ENCODE measurements at regions not wholly inside any gene's neighbourhood (a gene's known extent, or its start where the extent isn't known, plus 50 kb on each side); places are given as distances from the start of the nearest gene placed in this dataset.

GRCh38 chr20:19161336-19161735 is 51.1 kb upstream of the SLC24A3 start:
- TF ChIP-seq EZH2 (optimal IDR thresholded peaks at IDR 0.05; ENCODE audit: low read depth, low read length) = no peak
- TF ChIP-seq, protein P1, sequence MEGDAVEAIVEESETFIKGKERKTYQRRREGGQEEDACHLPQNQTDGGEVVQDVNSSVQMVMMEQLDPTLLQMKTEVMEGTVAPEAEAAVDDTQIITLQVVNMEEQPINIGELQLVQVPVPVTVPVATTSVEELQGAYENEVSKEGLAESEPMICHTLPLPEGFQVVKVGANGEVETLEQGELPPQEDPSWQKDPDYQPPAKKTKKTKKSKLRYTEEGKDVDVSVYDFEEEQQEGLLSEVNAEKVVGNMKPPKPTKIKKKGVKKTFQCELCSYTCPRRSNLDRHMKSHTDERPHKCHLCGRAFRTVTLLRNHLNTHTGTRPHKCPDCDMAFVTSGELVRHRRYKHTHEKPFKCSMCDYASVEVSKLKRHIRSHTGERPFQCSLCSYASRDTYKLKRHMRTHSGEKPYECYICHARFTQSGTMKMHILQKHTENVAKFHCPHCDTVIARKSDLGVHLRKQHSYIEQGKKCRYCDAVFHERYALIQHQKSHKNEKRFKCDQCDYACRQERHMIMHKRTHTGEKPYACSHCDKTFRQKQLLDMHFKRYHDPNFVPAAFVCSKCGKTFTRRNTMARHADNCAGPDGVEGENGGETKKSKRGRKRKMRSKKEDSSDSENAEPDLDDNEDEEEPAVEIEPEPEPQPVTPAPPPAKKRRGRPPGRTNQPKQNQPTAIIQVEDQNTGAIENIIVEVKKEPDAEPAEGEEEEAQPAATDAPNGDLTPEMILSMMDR (IDR thresholded peaks at IDR 0.05; ENCODE audit: low read length) = no peak

All from MM.1S (cell line).